GM18511 (cell line): ENCODE measurements at regions not wholly inside any gene's neighbourhood (a gene's known extent, or its start where the extent isn't known, plus 50 kb on each side); places are given as distances from the start of the nearest gene placed in this dataset.

Experiments
- ATAC-seq: cut with Tn5 transposase; IDR thresholded peaks from one replicate; pipeline ENCODE4 v1.9.1; 2021; ENCODE audit warnings: mild to moderate bottlenecking, moderate library complexity; ENCODE audit not compliant: unreplicated experiment

- no peak for ATAC-seq
These were observed 478.4 kb upstream of the HS6ST1 start for GRCh38 chr2:128797092-128797491.

DNA sequence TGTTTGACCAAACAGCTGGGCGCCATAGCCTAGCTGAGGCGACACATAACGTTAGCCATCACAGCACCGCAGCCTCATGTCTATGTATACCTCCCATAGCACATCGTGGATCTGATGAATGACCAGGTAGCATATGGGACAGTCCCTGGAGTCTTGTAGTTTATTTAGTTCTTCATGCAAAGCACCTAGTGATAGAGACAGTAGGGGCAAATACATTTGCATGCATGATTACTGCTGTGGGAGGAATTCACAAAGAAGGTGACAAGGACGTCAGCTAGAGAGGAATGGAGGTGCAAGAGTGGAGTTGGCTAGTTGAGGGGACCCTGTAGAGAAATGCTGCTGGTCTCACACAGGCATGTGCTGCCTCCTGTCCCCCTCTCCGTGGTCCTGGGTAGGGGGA lies 478.9 kb upstream of the HS6ST1 start:
- ATAC-seq = peak; percentile 55

DNA sequence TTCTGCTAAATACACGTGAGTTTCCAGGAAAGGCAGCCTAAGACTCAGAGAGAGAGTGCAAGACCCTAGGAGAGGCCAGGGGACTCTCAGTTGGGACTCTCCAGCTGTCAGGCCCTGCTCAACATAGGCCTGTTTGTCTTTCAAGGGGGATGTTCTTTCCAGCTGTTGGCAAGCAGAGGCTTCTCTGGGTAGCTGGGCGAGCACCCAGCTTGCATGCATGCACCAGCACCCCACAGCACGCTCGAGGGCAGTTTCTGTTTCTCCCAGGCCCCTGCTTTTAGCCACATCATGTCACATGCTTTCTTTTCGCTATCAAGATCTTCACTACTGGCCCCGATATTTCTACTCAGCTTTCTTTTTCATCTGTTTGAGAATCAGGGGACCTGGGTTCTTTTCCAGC lies 479.3 kb upstream of the HS6ST1 start:
- peak; percentile 98 for ATAC-seq

DNA sequence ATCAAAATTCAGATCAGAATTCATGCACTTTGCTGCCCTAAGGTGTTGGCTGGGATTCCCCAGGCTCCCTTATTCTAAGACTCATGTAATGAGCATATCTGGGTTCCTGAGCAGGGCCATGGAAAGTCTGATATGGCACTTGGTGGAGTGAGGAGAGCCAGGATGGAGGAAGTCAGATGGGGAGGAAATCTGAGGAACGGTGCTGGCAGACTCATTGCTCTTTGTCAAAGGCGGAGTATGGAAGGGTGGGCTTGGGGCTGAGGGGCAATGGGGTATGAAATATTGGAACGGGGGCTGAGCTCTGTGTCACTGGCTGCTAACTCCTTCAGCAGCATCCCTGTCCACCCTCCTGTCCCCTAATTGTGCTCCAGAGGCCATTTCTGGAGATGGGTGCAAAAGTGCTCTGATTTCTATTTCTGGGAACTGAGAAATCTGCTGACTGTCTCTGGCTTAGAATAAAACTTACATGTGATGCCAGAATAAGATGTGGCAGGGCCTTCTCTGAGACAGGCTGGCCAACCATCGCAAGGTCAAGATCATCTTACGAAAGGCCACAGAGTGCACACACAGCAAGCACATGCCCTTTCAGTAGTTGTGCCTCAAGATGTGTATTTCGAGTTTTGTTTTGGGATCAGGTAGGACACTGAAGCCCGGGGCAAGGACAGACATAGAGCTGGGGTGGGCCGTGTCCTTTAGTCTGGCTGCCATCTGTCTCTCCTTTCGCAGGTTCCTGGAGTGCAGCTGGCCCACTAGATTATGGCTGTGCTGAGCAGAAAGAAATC lies 480.0 kb upstream of the HS6ST1 start:
- no peak for ATAC-seq

- ATAC-seq = no peak
These were observed 480.6 kb upstream of the HS6ST1 start for GRCh38 chr2:128799284-128799552.

DNA sequence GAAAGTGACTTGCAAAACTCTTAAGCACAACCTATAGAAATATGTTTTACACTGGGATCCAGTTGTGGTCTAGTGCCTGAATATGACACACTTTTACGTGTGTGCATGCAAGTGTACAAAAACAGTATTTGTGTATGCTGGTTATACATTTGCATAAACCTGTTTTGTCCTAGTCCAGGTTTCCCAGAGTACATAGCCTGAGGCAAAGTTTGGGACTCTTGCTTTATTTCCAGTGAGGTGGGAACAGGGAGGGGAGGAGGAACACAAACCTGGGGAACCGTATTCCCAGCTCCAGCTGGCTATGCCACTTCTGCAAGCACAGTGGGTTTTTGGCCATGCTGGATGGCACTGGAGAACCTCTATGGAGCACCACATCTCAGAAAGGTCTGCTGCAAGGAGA lies 481.1 kb upstream of the HS6ST1 start:
- no peak for ATAC-seq

GRCh38 chr2:128801576-128801975 lies 482.9 kb upstream of the HS6ST1 start:
- no peak for ATAC-seq

GRCh38 chr2:128803222-128803621 lies 484.6 kb upstream of the HS6ST1 start:
- ATAC-seq = no peak

DNA sequence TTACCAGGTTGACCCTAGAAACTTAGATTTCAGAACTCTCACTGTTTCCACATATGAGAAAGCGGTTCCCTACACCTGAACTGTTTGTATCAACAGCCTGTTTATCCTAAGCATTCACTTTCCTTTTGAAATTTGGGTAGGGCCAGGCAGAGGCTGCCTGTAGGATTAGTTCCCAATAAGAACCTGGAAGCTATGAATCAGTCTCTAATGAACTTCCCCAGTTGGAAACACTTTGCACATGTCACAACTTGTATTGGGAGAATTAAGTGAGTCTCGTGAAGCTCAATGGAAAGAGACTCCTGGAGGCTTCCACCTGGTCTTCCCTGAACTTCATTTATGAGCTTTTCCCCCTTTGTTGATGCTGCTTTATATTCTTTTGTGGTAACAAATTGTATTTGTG lies 486.6 kb upstream of the HS6ST1 start:
- ATAC-seq = no peak

DNA sequence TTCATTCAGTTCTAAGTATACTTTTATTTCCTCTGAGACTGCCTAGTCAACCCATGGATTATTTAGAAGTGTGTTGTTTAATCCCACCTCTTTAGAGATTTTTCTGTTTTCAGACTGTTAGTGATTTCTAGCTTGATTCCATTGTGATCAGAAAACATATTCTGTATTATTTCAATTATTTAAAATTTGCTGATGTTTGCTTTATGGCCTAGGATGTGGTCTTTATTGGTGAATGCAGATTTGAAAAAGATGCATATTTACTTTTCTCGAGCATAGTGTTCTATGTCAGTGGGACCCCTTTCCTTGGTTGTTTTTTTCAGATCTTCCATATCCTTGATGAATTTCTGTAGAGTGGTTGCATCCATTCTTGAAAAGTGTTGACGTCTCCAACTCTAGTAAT lies 487.2 kb upstream of the HS6ST1 start:
- ATAC-seq = no peak

- ATAC-seq = no peak
These were observed 488.6 kb upstream of the HS6ST1 start for GRCh38 chr2:128807317-128807716.

DNA sequence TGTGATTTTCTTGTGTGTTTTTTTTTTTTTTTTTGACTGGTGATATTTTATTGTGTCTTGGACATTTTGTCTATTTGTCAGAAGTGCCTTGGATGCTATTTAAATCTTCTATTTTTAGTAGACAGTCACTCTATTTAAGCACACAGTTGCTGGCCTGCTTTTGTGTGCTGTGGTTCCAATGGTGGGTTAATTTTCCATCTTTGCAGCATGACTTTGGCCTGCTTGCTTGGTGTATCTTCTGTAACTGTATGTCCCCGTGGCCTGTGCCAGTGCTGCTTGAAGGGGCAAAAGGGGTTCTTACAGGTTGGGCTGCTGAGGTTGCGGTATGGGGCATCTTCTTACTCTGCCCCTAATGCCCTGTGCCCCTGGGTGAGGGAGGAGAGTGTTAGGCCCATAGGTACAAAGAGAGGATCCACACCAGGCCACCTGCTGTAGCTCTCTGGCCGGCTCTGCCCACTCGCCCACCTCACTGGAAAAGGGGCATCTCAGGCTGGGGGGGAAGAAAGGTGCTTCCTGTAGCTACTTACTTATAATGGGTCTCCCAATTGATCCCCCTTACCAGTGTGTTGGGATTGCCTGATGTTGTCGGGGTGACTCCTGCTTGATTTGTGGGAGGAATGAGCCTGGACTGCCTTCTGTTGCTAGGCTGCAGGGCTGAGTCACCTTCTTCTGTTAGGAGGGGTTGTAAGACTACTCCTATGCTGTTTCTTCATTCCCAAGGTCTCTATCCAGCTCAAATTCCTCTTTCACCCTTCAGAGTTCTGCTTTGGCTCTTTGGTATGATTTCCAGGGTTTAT lies 490.0 kb upstream of the HS6ST1 start:
- ATAC-seq = no peak

- ATAC-seq = no peak
These were observed 490.6 kb upstream of the HS6ST1 start for GRCh38 chr2:128809259-128809636.

GRCh38 chr2:128809880-128810279 lies 491.2 kb upstream of the HS6ST1 start:
- no peak for ATAC-seq

GRCh38 chr2:128812183-128812940 lies 493.7 kb upstream of the HS6ST1 start:
- ATAC-seq = no peak

- ATAC-seq = no peak
These were observed 494.8 kb upstream of the HS6ST1 start for GRCh38 chr2:128813352-128814034.

DNA sequence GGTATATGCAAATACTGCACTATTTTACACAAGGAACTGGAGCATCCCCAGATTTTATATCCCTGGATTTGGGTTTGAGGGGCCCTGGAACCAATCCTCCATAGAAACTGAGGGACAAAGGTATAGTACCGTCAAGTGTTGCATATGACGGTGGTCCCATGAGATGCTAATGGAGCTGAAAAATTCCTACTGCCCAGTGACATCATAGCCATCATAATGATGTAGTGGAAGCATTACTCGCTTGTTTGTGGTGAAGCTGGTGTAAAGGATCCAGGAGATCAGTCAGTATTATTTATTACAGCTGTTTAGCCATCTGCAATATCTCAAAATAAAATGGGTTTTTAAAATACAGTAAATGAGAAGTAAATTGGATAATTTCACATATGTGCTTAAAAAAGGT lies 496.6 kb upstream of the HS6ST1 start:
- no peak for ATAC-seq

- no peak for ATAC-seq
These were observed 498.5 kb upstream of the HS6ST1 start for GRCh38 chr2:128817171-128817570.

DNA sequence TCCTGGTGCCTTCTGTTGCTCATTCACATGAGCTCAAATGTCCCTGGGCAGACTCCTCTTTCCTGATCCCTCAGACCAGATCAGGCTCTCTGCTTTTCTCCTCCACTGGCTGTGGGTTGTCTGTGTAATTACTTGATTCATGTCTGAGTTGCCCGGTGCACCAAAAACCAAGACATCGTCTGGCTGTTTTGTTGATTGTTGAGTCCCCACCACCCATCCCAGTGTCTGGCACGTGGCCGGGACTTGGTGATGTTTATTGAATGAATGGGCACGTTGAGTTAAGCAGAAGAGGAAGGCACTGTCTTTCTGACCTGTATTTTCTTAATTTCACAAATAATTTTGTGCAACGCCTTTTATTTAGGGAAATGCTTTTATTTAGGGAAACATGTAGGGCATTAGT lies 499.1 kb upstream of the HS6ST1 start:
- ATAC-seq = no peak

DNA sequence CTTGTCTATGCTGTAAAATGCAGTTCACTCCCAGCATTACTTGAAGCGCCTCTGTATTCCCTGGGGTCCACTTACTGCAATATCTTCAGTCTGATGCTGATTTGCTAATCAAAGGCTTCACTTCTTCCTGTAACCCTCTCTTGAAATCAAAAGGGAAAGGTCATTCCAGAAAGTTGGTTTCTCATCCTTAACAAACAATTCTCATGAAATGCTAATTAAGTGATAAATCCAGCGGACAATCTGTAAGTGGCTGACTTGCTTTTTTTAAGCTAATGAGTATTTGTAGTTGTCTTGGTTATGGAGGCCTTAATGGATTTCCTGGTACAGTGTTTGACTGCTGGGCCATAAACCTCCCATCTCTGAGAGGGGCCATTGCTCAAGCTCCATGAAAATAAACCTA lies 499.6 kb upstream of the HS6ST1 start:
- ATAC-seq = no peak

GRCh38 chr2:128818704-128819491 lies 500.2 kb upstream of the HS6ST1 start:
- ATAC-seq = no peak
